HG03280 (cell line): ENCODE measurements at regions not wholly inside any gene's neighbourhood (a gene's known extent, or its start where the extent isn't known, plus 50 kb on each side); places are given as distances from the start of the nearest gene placed in this dataset.
"Not testable (repeated sequence)": the region's sequence is repeated elsewhere in the genome, so short reads cannot be mapped to it uniquely, and the experiment has no call there.

Experiments used
- ATAC-seq: cut with Tn5 transposase; IDR thresholded peaks from one replicate; pipeline ENCODE4 v1.9.1; 2021; ENCODE audit warnings: mild to moderate bottlenecking, moderate library complexity; ENCODE audit not compliant: unreplicated experiment

DNA sequence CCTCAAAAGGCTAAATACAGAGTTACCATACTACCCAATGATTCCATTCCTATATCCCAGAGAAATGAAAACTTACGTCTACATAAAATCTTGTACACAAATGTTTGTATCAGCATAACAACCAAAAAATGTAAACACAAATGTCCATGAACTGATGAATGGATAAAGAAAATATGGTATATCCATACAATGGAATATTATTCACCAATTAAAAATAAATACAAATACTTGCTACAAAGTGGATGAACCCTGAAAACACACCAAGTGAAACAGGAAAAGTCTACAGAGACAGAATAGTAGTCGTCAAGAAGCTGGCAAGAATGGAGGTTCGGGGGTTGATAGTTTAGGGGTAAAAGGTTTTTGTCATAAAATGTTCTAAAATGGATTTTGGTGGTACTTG lies 54.0 kb upstream of the ANKRD28 start:
- no peak for ATAC-seq

DNA sequence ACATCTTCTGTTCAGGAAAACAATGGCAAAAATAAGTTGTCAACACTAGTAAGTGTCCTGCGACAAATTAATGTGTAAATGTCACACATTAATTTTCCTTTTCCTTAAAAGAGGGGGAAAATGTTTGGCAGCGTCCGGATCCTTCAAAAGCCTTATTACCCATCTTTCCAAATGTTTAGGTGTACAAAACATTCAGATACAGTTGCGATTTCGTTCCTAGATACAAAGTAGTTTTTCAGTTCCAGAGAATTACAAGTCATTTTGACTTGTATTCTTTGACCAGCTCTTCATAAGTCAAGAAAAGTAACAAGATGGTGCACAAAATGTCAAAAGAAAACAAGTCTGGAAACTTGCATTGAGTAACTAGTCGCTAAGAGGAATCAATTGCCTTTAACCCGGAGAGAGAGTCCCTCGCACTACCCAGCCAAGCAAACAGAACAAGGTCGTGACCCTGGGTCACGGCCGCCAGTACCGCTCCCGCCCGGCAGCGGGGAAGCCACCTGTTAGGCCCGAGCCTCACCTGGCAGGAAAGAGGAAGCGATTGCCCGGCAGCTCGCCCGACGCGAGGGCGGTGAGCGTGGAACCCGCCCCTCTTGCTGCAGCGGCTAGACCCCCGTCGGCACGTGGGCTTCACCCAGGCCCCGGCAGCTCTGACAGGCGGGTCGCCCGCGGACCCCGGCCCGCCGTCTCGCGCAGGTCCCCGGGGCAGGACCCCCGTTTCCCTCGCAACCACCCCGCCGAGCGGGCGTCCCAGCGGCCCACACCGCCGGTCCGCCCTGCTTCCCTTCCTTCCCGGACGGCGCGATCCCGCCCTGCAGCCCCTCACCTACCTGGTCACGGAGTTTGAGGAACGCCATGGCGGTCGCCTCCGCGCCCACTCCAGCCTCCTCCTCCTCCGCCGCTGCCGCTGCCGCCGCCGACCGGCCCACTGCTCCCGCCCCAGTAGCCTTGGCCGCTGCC lies 61.0 kb upstream of the ANKRD28 start:
- ATAC-seq: peak; percentile 75

DNA sequence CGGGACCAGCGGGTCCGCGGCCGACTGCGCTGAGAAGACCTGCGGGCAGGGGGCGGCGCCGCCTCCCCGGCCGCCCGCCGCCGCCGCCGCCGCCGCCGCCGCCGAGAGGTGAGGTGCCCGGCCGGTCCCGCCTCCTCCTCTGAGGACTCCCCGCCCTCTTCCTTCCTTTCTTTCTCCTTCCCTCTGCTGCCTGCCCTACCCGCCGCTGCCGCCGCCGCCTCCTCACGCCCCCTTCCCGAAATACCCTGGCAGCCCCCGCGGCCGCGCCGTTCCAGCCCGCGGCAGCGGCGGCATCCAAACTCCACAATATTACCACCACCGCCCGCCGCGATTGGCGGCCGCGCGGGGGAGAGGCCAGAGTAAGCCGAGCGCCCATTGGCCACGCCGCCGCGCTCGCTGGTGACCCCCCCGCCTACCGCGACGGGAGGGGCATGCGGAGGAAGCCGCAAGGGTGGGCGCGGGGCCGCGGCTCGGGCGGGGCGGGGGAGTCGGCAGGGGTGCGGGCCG lies 61.8 kb upstream of the ANKRD28 start:
- ATAC-seq: peak; percentile 84

DNA sequence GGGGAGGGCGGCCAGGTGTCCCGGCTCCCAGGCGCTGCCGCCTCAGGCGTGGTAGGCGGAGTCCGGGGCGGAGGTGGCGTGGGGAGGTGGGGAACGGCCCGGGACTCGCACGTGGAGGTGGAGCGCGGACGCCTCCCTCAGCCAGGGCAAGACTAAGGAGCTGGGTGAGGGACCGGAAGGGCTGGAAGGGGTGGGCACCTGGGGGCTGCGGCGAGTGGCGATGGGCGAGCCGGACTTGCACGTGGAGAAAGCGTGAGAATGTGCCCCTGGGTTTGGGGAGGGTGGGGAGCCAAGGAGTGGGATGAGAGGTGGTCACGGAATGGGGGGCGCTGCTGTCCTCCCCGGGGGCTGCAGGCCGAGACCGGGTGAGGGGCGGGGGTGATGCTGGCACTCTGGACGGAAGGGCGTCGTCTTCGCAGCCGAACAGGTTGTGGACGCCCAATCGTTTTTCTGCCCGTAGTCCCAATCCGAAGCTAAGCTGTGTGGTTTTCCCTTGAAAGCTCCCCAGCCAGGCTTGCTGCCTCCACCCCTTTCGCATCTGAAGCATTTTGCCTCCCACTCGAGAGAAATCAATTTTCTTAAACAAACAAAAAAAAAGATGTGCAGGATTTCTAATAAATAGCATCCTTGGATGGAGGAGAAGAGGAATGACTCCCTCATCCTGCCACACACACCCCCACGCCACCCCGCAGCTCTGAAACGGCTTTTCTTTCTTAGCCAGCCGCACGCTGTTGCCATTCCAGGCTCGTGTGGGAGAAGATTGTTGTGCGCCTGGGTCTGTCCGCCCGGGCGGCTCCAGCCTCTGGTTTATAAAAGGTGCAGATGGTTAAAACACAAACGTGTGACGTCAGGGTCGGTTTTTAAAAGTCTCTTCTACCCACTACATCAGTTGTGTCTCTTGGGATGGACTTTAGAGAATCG lies 62.5 kb upstream of the ANKRD28 start:
- ATAC-seq: peak; percentile 41

DNA sequence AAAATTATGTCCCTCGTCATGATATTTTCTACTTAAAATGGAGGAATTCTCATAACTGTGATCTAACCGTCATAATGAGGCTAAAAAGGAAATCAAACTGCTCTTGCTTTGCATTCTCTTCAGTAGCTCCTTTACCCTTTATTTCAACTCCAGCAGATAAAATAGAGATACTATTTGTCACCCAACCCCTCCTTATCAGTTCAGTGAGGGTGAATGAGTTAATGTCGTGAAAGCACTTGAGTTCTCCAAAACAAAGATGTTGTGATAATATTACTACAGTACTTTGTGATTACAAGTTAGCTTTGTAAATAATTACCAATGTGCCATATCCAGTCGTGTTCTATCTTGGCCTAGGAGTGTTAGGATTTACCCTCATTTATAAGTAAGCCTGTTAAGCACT lies 63.4 kb upstream of the ANKRD28 start:
- ATAC-seq: no peak

DNA sequence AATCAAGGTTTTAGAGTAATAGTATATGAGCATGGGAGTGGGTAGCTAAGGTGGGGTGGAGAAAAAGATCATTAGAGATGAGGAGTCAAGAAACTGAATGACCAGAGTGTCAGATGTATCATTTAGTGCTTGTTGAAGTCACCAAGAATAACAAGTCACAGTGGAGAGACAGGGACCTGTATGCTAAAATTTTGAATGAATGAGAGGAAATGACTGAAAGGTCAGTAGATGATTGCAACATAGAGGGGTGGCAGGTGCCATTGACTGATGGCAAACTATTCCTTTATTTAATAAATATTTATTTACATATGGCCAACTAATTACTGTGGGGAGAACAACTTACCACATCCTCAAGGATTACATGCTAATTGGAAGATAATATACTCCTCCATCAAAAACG lies 75.0 kb upstream of the ANKRD28 start:
- ATAC-seq: no peak

DNA sequence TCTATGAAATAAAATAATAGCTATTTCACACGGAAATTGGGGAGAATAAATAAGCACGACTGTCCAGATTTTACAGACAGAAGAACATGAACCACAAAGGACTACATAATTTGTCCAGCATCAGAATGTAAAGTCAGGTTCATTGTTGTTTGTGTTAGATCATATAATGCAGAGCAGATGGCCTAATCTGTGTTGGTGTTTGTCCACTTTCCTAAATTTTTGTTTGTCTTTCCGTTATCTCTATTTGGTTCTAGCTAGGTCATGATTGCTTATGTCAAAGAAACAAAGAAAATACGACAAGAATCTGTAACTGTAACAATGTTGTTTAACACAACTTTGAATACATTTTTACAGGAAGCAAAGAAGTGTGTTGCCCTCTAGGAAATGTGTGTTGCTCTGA lies 75.6 kb upstream of the ANKRD28 start:
- ATAC-seq: no peak

DNA sequence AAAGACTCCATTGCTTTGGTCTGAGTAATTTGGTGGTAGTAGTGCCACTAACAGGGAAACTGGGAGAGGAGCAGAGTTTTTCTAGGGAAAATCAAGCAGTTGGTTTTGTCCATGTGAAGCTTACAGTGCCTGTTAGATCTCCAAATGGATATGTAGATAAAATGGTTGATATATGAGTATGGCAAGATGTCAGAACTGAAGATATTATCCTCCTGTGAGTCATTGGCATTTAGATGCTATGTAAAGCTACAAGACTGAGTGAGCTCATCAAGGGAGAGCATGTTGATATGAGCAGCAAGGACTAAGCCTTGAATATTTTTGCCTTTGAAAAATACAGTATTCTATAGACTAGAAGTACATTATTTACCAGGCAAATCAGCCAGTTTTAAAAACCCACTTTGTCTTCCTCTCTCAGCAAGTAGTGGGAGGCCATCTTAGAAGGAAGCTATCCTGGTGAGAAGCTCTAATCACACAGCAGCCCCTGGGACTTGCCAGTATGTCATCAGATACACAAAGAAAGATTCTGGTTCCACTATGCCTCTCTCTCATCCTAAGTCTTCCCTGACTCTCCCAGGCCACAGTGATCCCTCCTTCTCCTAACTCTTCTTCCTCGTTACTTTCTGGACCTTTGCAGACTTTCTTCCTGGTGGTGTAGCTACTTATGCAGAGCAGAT lies 77.4 kb upstream of the ANKRD28 start:
- no peak for ATAC-seq

DNA sequence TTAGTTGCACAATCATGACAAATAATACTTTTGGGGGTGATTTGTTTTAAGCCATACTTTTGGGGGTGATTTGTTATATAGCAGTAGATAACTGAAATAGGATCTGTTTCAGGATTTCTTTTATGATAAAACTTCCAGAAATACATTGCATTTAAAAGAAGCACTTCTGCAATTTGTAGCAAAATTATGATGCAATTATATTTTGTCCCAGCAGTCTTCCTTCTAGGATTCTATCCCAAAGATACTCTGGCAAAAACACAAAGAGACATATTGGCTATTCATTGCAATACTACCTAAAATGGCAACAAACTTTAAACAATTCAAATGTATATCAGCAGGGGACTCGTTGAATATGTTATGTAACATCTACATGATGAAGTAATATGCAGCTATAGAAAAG lies 78.9 kb upstream of the ANKRD28 start:
- no peak for ATAC-seq

DNA sequence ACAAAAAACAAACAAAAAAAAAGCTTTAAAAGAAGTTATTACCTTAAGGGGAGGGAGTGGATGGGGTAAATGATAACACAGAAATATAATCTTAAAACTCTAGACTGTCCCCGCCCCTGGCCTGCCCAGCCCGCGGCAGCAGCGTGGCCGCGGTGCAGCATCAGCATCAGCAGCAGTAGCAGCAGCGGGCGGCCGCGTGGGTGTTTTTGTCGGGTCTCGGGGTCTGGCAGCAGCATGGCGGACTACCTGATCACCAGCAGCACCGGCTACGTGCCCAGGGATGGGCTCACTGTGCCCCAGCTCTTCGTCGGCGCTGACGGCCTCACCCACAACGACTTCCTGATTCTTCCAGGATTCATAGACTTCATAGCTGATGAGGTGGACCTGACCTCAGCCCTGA lies 80.0 kb upstream of the ANKRD28 start:
- no peak for ATAC-seq

DNA sequence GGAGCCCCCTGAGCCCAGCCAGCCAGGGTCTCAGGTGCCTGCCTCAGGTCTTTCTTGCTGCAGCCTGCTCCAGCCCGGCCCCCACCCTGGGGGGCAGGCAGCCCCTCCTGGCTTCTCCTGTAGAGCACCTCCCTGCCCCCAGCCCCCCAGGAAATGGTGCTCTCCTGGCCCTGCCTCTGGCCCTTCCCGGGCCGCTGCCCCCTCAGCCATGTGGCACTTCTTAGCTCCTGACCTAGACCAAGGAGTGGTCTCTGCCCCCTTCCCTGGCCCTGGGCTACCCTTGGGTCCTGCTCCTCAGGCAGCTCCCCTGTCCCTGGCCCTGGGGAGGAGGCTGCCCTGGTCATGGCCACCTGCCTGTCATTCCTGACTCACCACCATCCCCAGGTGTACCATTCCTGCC lies 82.0 kb upstream of the ANKRD28 start:
- not testable (repeated sequence) for ATAC-seq

DNA sequence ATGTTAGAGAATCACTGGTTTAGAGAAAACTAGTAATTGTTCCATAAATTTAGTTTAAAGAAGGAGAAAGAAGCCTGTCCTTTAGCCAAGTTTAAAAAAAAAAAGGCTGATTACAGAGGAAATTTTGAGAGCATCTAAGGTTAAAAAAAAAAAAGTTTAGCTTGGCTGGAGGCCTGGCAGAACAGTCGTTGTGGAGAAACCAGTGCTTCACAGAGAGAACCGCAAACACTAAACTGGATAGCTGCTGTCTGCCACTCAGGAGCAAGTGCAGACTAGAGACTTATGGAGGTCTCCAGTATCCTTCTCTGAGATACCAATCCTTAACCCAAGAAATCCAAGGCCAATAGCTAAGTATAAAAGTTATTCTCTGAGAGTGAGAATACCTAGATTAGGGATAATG lies 84.8 kb upstream of the ANKRD28 start:
- no peak for ATAC-seq

DNA sequence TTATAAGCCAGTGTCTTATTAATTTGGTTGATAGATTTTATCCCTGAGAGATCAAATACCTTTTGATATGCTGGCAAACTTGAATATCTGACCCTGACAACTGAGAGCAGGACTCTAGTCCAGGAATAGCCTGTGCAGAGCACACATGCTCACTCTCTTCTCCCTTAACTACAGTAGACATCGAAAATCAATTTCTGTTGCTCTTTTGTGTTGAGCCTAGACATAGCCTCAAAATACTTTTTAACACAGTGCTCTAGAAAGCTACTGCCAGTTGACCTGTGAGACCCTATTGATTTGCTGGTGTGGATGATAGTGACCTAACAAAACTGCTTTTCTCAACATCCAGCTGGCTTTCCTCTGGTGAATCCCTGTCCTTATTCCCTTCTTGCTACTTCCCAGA lies 86.4 kb upstream of the ANKRD28 start:
- no peak for ATAC-seq

DNA sequence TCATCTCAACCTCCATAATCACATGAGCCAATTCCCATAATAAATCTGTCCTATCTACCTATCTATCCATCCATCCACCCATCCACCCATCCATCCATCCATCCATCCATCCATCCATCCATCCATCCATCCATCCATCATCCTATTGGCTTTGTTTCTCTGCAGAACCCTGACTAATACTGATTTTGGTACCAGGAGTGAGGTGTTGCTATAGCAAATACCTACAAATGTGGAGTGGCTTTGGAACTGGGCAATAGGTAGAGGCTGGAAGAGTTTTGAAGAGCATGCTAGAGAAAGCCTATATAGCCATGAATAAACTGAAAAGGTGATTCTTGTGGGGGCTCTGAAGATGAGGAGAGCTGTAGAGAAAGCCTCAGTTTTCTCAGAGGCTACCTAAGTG lies 88.7 kb upstream of the ANKRD28 start:
- ATAC-seq: no peak

DNA sequence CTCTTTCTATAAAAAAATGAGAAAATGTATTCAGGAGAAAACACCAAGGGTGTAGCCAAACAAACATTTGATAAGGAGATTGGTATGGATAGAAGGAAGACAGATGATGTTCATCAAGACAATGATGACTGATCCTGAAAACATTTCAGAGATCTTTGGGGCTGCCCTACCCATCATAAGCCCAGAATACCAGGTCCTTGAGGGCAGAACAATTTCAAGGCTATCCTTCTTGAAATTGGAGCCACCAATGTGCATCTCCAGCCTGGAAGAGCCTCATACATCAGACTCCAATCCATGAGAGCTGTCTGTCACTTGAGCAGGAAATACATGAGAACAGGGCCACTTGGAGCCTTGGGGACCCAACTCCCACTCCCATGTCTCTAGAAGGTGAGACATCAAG lies 89.5 kb upstream of the ANKRD28 start:
- no peak for ATAC-seq

DNA sequence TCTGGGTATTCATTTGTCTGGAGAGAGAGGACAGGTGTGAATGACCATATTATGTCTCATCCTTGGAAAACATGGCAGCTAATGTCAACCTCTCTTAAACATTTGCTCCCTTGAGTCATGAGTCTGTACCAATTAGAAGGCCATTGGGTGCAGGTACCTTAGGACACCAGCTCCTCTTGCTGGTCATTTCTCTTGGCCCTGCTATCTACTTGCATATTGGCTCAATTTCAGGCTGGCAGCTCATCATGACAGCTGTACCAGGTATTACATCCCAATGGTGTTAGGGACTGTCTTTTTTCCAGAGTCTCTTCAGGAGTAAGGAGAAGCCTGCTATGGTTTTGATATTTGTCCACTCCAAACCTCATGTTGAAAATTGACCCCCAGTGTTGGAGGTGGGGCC lies 92.2 kb upstream of the ANKRD28 start:
- no peak for ATAC-seq

DNA sequence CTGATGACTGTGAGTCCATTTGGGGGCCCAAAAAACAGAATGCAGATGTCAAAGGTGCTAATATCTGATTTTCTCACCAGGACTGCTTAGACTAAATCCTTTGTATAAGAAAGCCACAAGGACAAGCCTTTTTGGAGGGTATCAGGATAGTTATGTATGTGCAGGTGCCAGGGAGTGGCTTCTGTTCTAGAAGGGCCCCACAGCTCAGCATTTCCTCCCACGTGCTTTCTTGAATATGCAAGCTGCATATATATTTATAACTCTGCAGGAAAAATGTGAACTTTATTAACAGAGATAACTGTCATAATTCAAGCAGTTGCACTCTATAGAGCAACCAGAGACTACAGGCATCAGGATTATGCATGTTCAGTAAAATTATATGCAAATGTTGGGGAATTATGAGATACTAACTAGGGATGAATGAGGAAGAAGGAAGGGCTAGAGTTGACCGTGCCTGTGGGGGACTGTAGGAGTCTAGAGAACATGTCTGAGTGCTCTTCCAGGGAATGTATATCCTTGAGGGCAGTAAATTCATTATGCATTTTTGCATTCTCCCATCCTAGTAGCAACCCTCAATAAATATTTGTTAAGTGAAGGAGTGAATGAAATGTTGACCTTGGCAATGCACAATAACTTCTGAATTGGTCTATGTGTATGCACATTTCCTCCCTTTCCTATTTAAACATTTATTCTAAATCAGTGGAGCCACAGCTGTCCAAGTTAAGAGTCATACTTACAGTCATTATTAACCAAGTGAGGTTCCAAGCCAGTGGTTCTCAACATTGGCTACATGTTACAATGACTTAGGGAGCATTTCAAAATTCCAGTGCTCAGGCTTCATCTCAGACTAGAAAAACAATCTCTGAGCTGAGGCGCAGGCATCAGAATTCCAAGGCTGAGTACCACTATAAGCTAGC lies 94.8 kb upstream of the ANKRD28 start:
- no peak for ATAC-seq

DNA sequence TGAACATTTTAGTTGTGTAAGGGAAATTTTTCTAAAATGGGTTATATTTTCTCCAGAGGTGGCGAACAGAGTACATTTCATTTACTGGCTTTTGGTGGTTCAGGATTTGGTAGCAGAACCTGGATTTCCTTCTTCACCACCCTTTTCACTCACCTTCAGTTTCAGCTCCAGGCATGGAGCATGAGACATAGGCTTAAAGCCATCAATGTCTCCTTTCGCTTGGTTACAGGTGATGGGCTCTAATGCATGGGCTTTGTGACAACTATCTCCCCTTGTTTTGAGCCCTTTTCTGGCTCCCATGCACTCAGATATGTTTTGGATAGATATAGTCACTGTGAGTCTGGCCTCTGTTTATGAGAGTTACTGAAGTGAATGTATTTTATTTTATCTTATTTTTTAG lies 96.6 kb upstream of the ANKRD28 start:
- ATAC-seq: no peak

DNA sequence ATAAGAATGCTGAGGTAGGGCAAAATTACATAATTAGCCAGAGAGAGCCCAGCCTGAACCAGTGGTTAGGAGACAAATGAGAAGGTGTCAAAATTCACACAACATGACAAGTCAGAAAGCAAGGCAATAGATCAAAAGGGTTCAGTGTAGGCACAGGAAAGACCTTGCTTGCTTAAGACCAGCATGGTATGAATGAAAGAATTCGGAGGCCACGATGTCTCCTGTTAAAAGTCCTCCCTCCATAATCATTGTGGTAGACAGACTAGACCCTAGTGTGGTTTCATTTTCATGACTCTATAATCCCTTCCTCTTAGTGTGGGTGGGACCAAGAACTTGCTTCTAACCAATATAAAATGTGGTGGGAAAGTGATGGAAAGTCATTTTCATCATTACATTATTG lies 98.7 kb upstream of the ANKRD28 start:
- ATAC-seq: no peak

DNA sequence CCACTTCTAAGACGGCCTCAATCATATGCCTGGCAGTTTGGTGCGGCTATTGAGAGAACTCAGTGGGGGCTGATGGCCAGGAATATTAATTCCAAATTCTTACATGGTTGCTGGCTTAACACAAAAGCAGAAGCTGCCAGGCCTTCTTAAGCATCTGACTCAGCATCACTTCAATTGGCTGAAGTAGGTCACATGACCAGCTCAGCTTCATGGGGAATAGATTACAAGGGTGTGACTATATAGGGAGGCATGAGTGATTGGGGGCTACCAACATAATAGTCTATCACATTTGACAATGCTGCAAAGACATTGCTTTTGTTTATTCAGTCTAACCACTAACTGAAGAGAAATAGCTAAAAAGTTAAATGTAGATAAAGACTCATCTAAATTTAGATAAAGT lies 101.6 kb upstream of the ANKRD28 start:
- ATAC-seq: no peak
